B cell (primary cell): ENCODE measurements at regions not wholly inside any gene's neighbourhood (a gene's known extent, or its start where the extent isn't known, plus 50 kb on each side); places are given as distances from the start of the nearest gene placed in this dataset.

Source experiments
- ATAC-seq: fragments of 200-7000 bp; cut with Tn5 transposase; one replicate; pipeline ENCODE4 v1.10.0; 2021; ENCODE audit warnings: low read depth, mild to moderate bottlenecking, moderate number of reproducible peaks, moderate library complexity
- CTCF ChIA-PET: fragments of 350-600 bp; sonication (Branson Sonifier 250); formaldehyde crosslinking; loops from one replicate; lab custom pipeline; 2021; ENCODE audit warnings: antibody characterized with exemption, inconsistent platforms; lab: Charles Lee
- POLR2A ChIA-PET: fragments of 350-600 bp; sonication (Branson Sonifier 250); formaldehyde crosslinking; loops from one replicate; lab custom pipeline; 2021; ENCODE audit warnings: antibody characterized with exemption; lab: Charles Lee
- DNase-seq: peaks from one replicate; pipeline ENCODE4 v3.0.0; 2013
- H2AFZ ChIP-seq: 2 replicates; pipeline ENCODE4 v1.6.1; 2012; ENCODE audit warnings: mild to moderate bottlenecking, low read depth, low read length; ENCODE audit not compliant: insufficient read depth, poor library complexity, severe bottlenecking
- H3K27ac ChIP-seq, 2 donors: 1 replicate in 1 of 2; 2 replicates in 1 of 2; pipeline ENCODE4 v1.5.1; 2012 to 2013; ENCODE audit warnings: low read length in 2 of 2, mild to moderate bottlenecking in 2 of 2, moderate library complexity in 1 of 2
- H3K27me3 ChIP-seq, 4 experiments: fragments of 200-600 bp in 1 of 4; sonication (generic) in 1 of 4; replicated peaks in 1 of 4; 1 replicate in 2 of 4; 2 replicates in 2 of 4; pipeline versions ENCODE4 v1.6.1 to v1.7.0; 2013 to 2016; ENCODE audit warnings: low read length in 3 of 4, mild to moderate bottlenecking in 2 of 4, mixed read lengths in 1 of 4, moderate library complexity in 1 of 4; ENCODE audit not compliant: insufficient read depth in 4 of 4, control insufficient read depth in 3 of 4; ENCODE audit errors: control extremely low read depth in 1 of 4
- H3K36me3 ChIP-seq, 2 experiments: replicated peaks in 1 of 2; 1 replicate in 1 of 2; 2 replicates in 1 of 2; pipeline versions ENCODE4 v1.6.1 to v1.7.1; 2013; ENCODE audit warnings: low read length in 1 of 2; ENCODE audit not compliant: insufficient read depth in 2 of 2, control insufficient read depth in 1 of 2; ENCODE audit errors: control extremely low read depth in 1 of 2, extremely low read depth in 1 of 2
- H3K4me1 ChIP-seq, 2 donors: fragments of 200-600 bp in 1 of 2; sonication (generic) in 1 of 2; 1 replicate in 1 of 2; 2 replicates in 1 of 2; pipeline versions ENCODE4 v1.5.1 to v1.6.1; 2013 to 2017; ENCODE audit warnings: low read length in 2 of 2; ENCODE audit not compliant: control insufficient read depth in 2 of 2, insufficient read depth in 2 of 2
- H3K4me2 ChIP-seq: replicated peaks from 2 replicates; pipeline ENCODE3; 2012; ENCODE audit warnings: mild to moderate bottlenecking, low read depth, low read length; ENCODE audit not compliant: poor library complexity, severe bottlenecking
- H3K4me3 ChIP-seq, 5 experiments: fragments of 200-600 bp in 1 of 5; sonication (generic) in 1 of 5; 1 replicate in 3 of 5; 2 replicates in 2 of 5; pipeline versions ENCODE4 v1.5.1 to v1.7.0; 2011 to 2016; ENCODE audit warnings: low read length in 4 of 5, mild to moderate bottlenecking in 4 of 5, low read depth in 2 of 5, control low read depth in 1 of 5, moderate library complexity in 1 of 5; ENCODE audit not compliant: insufficient read depth in 1 of 5; ENCODE audit errors: control extremely low read depth in 1 of 5, extremely low read depth in 1 of 5
- H3K79me2 ChIP-seq: fragments of 200-600 bp; sonication (generic); one replicate; pipeline ENCODE4 v1.6.0; 2016; ENCODE audit warnings: low read length; ENCODE audit not compliant: control insufficient read depth, insufficient read depth
- H3K9ac ChIP-seq: fragments of 200-600 bp; sonication (generic); 2 replicates; pipeline ENCODE4 v1.6.1; 2017; ENCODE audit warnings: mild to moderate bottlenecking, low read length, moderate library complexity
- H3K9me3 ChIP-seq, 3 donors: one replicate each; pipeline versions ENCODE4 v1.6.1 to v1.7.1; 2013; ENCODE audit warnings: low read length in 2 of 3; ENCODE audit not compliant: control insufficient read depth in 2 of 3, insufficient read depth in 1 of 3; ENCODE audit errors: control extremely low read depth in 1 of 3
- H4K20me1 ChIP-seq: 2 replicates; pipeline ENCODE4 v1.6.0; 2012; ENCODE audit warnings: mild to moderate bottlenecking, low read length; ENCODE audit not compliant: insufficient read depth, control insufficient read depth, poor library complexity, severe bottlenecking
- H3K27ac Mint-ChIP-seq: one replicate; pipeline ENCODE4 v1.8.0; 2021; ENCODE audit warnings: mixed read lengths
- H3K27me3 Mint-ChIP-seq: one replicate; pipeline ENCODE4 v1.8.0; 2021; ENCODE audit warnings: mixed read lengths
- H3K4me1 Mint-ChIP-seq: one replicate; pipeline ENCODE4 v1.8.0; 2021; ENCODE audit warnings: mixed read lengths
- H3K4me3 Mint-ChIP-seq: one replicate; pipeline ENCODE4 v1.8.0; 2021; ENCODE audit warnings: mixed read lengths
- H3K9me3 Mint-ChIP-seq: one replicate; pipeline ENCODE4 v1.8.0; 2022; ENCODE audit warnings: mixed read lengths; ENCODE audit not compliant: insufficient read depth
- EZH2 ChIP-seq: IDR thresholded peaks from 2 replicates; pipeline ENCODE4 v1.6.1; 2012; ENCODE audit warnings: borderline replicate concordance, low read depth, mild to moderate bottlenecking, moderate library complexity, low read length; ENCODE audit not compliant: insufficient read depth, poor library complexity, severe bottlenecking
- WGBS: methylation state at CpG from one replicate; pipeline ENCODE4 v1.1.5; 2013; ENCODE audit warnings: missing lambda C conversion rate; ENCODE audit not compliant: insufficient coverage; 5-methylcytosine and 5-hydroxymethylcytosine counted together
- intact Hi-C: fragments of 100-400 bp; cut with micrococcal nuclease; formaldehyde crosslinking; loops from one replicate; pipeline ENCODE4 v1.10.0; 2022
- TF ChIP-seq, protein P1 (sequence below): fragments of 200-600 bp; IDR thresholded peaks from one replicate; pipeline ENCODE4 v1.8.0; 2022; ENCODE audit warnings: antibody characterized with exemption, mild to moderate bottlenecking

DNA sequence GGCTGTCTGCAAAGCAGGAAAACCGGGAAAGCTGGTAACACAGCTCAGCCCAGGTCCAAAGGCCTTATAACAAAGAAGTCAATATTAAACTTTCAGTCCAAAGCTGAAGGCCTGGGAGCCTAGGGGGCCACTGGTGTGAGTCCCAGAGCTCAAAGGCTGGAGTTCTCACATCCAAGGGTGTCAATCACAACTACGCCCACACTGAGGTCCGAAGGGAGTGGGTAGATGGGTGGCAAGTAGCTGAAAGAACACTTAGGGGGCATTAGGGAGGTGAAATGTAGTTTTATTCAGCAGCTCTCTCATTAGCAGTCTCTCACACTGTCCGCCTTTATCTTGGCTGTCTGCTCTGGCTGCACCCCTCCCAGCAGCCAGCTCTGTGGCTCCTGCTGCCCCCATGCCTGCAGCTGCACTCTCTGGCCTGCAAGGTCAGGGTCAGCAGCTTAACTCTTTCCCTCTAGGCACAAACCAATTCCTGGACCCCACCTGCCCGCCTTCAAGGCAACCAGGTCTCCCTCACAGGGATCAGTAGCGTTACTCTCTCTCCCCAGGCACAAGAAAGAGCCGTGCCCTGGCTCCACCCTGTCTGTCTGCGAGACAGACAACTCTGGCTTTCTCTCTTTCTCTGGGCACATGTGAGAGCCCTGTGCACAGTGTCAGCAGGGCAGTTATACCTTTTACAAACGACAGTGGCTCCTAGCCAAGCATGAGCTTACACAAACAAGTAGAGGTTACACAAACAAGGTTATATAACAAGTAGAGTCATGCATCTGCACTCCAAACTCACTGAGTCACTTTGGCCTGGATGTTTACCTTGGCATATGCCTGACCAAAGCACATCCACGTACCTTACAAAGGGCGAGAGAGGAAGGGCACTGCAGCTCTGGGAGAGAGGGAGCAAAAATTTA, 249.4 kb upstream of the PCDH20 start:
- Mint-ChIP-seq H3K4me1 (no peaks in the 10 kb centered on the region), H3K4me3 (no peak overlapping the region), H3K27ac (no peak overlapping the region), H3K9me3 (no peaks in the 10 kb centered on the region), H3K27me3 (no peaks in the 10 kb centered on the region)
- no peak overlapping the region for H3K9ac ChIP-seq
- no peaks in the 10 kb centered on the region for H3K27me3 ChIP-seq
- intact Hi-C loops: no loop called here
- CTCF ChIA-PET: no interaction called here
- H3K9me3 ChIP-seq: peaks cover 0 to 6% (median 0%) of the 10 kb centered on the region in 3 donors
- H3K4me1 ChIP-seq: no peaks in the 10 kb centered on the region
- WGBS: 83% methylated on average over 9 of the region's 11 CpGs
- H3K79me2 ChIP-seq: no peaks in the 10 kb centered on the region
- no peaks in the 10 kb centered on the region for H4K20me1 ChIP-seq
- H3K27ac ChIP-seq: no peak overlapping the region
- ATAC-seq (no peak), DNase-seq (no peak)
- no peak for TF ChIP-seq EZH2
- TF ChIP-seq, protein P1, sequence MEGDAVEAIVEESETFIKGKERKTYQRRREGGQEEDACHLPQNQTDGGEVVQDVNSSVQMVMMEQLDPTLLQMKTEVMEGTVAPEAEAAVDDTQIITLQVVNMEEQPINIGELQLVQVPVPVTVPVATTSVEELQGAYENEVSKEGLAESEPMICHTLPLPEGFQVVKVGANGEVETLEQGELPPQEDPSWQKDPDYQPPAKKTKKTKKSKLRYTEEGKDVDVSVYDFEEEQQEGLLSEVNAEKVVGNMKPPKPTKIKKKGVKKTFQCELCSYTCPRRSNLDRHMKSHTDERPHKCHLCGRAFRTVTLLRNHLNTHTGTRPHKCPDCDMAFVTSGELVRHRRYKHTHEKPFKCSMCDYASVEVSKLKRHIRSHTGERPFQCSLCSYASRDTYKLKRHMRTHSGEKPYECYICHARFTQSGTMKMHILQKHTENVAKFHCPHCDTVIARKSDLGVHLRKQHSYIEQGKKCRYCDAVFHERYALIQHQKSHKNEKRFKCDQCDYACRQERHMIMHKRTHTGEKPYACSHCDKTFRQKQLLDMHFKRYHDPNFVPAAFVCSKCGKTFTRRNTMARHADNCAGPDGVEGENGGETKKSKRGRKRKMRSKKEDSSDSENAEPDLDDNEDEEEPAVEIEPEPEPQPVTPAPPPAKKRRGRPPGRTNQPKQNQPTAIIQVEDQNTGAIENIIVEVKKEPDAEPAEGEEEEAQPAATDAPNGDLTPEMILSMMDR: no peak
- no peak overlapping the region for H3K4me3 ChIP-seq
- H3K4me2 ChIP-seq: no peak overlapping the region
- H3K36me3 ChIP-seq: no peaks in the 10 kb centered on the region
- no peak overlapping the region for H2AFZ ChIP-seq
- POLR2A ChIA-PET: no interaction called here

DNA sequence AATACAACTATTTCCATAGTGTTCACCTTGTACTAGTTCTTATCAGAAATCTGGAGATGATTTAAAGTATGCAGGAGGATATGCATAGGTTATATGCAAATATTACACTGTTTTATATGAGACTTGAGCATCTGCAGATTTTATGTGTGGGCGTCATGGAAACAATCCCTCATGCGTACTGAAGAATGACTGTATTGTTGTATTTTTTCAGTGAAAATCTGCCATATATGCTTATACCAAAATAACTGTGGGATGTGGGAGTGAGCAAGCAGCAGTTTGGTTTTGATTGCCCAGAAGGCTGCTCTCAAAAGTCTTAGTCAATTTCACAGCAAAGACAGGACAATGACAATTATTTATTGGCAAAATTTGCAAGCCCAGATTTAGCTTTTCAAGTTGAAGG, 238.8 kb upstream of the PCDH20 start:
- Histone ChIP-seq H3K9me3 (peaks cover 0 to 5% (median 0%) of the 10 kb centered on the region in 3 donors), H3K4me1 (no peaks in the 10 kb centered on the region), H2AFZ (no peak overlapping the region), H3K4me2 (no peak overlapping the region), H3K36me3 (no peaks in the 10 kb centered on the region), H4K20me1 (no peaks in the 10 kb centered on the region), H3K4me3 (no peak overlapping the region), H3K9ac (no peak overlapping the region), H3K79me2 (no peaks in the 10 kb centered on the region), H3K27me3 (no peaks in the 10 kb centered on the region), H3K27ac (no peak overlapping the region)
- Mint-ChIP-seq H3K9me3 (peaks cover 6% of the 10 kb centered on the region), H3K4me3 (no peak overlapping the region), H3K27me3 (no peaks in the 10 kb centered on the region), H3K4me1 (no peaks in the 10 kb centered on the region), H3K27ac (no peak overlapping the region)
- POLR2A ChIA-PET: no interaction called here
- DNase-seq: no peak
- intact Hi-C loops: no loop called here
- no CpG with 5 or more reads among the region's 2 CpGs for WGBS
- CTCF ChIA-PET: no interaction called here
- TF ChIP-seq, protein P1: no peak
- TF ChIP-seq EZH2: no peak
- no peak for ATAC-seq
